ENCODE measurements at regions not wholly inside any gene's neighbourhood (a gene's known extent, or its start where the extent isn't known, plus 50 kb on each side); places are given as distances from the start of the nearest gene placed in this dataset.

DNA sequence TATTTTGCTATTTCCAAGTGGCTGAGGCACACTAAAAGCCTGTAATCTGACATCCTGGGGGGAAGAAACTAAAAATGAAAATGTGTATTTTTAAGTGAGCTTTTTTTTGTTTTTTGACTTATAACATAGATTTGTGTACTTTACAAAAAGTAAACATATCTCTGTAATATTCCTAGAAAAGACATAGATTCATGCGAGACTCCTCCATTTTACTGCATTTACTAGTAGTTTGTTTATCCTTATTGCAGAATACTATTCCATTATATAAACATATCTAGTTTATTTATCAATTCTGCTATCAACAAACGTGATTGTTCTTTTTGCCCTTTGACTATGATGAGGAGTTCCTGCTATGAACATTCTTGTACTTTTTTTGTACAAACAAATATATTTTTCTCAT, 67.8 kb upstream of the PLSCR5 start:
- in situ Hi-C loops (cut with MboI; ENCODE audit: low pct_unique_long_range_greater_than_20kb, low sequenced_read_pairs, unreplicated experiment) = no loop called here
- DNase-seq (ENCODE audit: low spot score) = no peak
- TF ChIP-seq, protein P1, sequence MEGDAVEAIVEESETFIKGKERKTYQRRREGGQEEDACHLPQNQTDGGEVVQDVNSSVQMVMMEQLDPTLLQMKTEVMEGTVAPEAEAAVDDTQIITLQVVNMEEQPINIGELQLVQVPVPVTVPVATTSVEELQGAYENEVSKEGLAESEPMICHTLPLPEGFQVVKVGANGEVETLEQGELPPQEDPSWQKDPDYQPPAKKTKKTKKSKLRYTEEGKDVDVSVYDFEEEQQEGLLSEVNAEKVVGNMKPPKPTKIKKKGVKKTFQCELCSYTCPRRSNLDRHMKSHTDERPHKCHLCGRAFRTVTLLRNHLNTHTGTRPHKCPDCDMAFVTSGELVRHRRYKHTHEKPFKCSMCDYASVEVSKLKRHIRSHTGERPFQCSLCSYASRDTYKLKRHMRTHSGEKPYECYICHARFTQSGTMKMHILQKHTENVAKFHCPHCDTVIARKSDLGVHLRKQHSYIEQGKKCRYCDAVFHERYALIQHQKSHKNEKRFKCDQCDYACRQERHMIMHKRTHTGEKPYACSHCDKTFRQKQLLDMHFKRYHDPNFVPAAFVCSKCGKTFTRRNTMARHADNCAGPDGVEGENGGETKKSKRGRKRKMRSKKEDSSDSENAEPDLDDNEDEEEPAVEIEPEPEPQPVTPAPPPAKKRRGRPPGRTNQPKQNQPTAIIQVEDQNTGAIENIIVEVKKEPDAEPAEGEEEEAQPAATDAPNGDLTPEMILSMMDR (IDR thresholded peaks at IDR 0.05; ENCODE audit: extremely low read depth, insufficient read depth, missing control alignments) = no peak

DNA sequence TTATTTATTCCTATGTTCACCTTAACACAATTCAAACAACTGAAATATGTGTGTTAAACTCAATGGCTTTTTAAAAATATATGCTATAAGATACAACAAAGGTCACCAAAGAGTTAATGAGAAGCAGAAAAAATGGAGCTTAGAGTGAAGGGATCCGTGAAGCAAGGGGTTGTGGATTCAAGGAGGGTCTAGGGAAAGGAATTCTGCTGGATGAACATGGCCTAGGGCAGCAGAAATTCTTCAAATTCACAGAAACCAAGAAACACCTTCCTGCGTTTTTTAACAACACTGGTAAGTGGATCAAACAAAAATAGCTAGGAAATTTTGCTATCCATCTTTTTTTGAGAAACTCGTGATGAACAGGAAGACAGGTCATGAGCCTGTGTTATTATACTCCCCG, 59.3 kb upstream of the PLSCR5 start:
- no peak for DNase-seq (ENCODE audit: low spot score)
- in situ Hi-C loops (cut with MboI; ENCODE audit: low pct_unique_long_range_greater_than_20kb, low sequenced_read_pairs, unreplicated experiment) = no loop called here
- TF ChIP-seq, protein P1 (IDR thresholded peaks at IDR 0.05; ENCODE audit: extremely low read depth, insufficient read depth, missing control alignments) = no peak

- TF ChIP-seq, protein P1 (IDR thresholded peaks at IDR 0.05; ENCODE audit: extremely low read depth, insufficient read depth, missing control alignments) = no peak
- in situ Hi-C loops (cut with MboI; ENCODE audit: low pct_unique_long_range_greater_than_20kb, low sequenced_read_pairs, unreplicated experiment) = no loop called here
- DNase-seq (ENCODE audit: low spot score) = no peak
These were observed 53.7 kb upstream of the PLSCR5 start for GRCh38 chr3:146658841-146659240.

GRCh38 chr3:146655333-146655996, 50.3 kb upstream of the PLSCR5 start:
- TF ChIP-seq, protein P1 (IDR thresholded peaks at IDR 0.05; ENCODE audit: extremely low read depth, insufficient read depth, missing control alignments) = no peak
- DNase-seq (ENCODE audit: low spot score) = no peak
- in situ Hi-C loops (cut with MboI; ENCODE audit: low pct_unique_long_range_greater_than_20kb, low sequenced_read_pairs, unreplicated experiment) = no loop called here

All from GM13977 (cell line).